ENCODE measurements at regions not wholly inside any gene's neighbourhood (a gene's known extent, or its start where the extent isn't known, plus 50 kb on each side); places are given as distances from the start of the nearest gene placed in this dataset.

GRCh38 chr4:12879496-12879895 lies 604.6 kb downstream of the RAB28 start:
- TF ChIP-seq CTCF (IDR thresholded peaks at IDR 0.05; ENCODE audit: low read depth, low read length, missing input control) (no peak), FOXA1 (IDR thresholded peaks at IDR 0.05) (no peak), MAX (IDR thresholded peaks at IDR 0.05) (no peak), REST (IDR thresholded peaks at IDR 0.05) (no peak), SP1 (IDR thresholded peaks at IDR 0.05) (no peak), TAF1 (conservative IDR thresholded peaks at IDR 0.05) (no peak), ATF3 (IDR thresholded peaks at IDR 0.05) (no peak), NR2F2 (IDR thresholded peaks at IDR 0.05) (no peak), EGR1 (IDR thresholded peaks at IDR 0.05; ENCODE audit: low read depth in 2 of 2) (no peak), FOXA2 (IDR thresholded peaks at IDR 0.05) (no peak), GABPA (IDR thresholded peaks at IDR 0.05 in 1 of 2, conservative IDR thresholded peaks at IDR 0.05 in 1 of 2) (no peak), ZBTB33 (IDR thresholded peaks at IDR 0.05) (no peak)
